ENCODE measurements at regions not wholly inside any gene's neighbourhood (a gene's known extent, or its start where the extent isn't known, plus 50 kb on each side); places are given as distances from the start of the nearest gene placed in this dataset.
A peak's percentile ranks its signal among the peaks of the same experiment; 100 is the strongest.

DNA sequence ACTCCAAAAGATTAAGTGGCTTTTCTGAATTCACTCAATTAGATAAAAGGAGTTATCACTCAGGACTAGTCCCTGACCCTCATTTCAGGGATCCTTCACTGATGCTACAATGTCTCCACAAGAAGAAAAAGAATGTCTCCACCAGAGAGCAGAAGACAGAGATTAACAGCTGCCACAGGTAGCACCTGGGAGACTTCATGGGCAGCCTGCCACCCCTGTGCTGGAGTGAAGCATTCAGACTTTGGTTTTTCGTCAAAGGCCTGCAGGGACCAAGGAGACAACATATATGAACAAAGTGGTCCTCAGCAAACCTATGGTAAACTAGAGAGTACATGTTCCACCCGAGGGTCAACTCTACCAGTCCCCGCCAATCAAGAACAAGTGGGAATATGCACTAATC is 197.0 kb upstream of the ACVR2A start:
- no peaks in the 10 kb centered on the region for H3K79me2 ChIP-seq (replicated peaks; ENCODE audit: insufficient read depth)
- H3K27me3 Mint-ChIP-seq (ENCODE audit: insufficient read depth, low read depth, poor library complexity) = no peaks in the 10 kb centered on the region
- peaks cover 7% of the 10 kb centered on the region; the same call in 1 of the 2 replicates for H3K9me2 ChIP-seq (ENCODE audit: insufficient read depth)
- peak overlapping the region; percentile 60; the same call in 1 of the 2 replicates for H2AFZ ChIP-seq
- peaks cover 35% of the 10 kb centered on the region for H3K4me1 ChIP-seq (ENCODE audit: insufficient read depth)
- 0 out of 2 replicates have a peak, but pooled peaks cover 2% of the 10 kb centered on the region for H3F3A ChIP-seq (replicated peaks; ENCODE audit: low read depth)
- no peak overlapping the region for H3K4me3 Mint-ChIP-seq
- TF ChIP-seq, protein P1, sequence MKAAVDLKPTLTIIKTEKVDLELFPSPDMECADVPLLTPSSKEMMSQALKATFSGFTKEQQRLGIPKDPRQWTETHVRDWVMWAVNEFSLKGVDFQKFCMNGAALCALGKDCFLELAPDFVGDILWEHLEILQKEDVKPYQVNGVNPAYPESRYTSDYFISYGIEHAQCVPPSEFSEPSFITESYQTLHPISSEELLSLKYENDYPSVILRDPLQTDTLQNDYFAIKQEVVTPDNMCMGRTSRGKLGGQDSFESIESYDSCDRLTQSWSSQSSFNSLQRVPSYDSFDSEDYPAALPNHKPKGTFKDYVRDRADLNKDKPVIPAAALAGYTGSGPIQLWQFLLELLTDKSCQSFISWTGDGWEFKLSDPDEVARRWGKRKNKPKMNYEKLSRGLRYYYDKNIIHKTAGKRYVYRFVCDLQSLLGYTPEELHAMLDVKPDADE (IDR thresholded peaks at IDR 0.05) = no peak
- no peak for TF ChIP-seq ZNF114 (CRISPR knock-in tag; IDR thresholded peaks at IDR 0.05)
- TF ChIP-seq, protein P2, sequence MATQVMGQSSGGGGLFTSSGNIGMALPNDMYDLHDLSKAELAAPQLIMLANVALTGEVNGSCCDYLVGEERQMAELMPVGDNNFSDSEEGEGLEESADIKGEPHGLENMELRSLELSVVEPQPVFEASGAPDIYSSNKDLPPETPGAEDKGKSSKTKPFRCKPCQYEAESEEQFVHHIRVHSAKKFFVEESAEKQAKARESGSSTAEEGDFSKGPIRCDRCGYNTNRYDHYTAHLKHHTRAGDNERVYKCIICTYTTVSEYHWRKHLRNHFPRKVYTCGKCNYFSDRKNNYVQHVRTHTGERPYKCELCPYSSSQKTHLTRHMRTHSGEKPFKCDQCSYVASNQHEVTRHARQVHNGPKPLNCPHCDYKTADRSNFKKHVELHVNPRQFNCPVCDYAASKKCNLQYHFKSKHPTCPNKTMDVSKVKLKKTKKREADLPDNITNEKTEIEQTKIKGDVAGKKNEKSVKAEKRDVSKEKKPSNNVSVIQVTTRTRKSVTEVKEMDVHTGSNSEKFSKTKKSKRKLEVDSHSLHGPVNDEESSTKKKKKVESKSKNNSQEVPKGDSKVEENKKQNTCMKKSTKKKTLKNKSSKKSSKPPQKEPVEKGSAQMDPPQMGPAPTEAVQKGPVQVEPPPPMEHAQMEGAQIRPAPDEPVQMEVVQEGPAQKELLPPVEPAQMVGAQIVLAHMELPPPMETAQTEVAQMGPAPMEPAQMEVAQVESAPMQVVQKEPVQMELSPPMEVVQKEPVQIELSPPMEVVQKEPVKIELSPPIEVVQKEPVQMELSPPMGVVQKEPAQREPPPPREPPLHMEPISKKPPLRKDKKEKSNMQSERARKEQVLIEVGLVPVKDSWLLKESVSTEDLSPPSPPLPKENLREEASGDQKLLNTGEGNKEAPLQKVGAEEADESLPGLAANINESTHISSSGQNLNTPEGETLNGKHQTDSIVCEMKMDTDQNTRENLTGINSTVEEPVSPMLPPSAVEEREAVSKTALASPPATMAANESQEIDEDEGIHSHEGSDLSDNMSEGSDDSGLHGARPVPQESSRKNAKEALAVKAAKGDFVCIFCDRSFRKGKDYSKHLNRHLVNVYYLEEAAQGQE (IDR thresholded peaks at IDR 0.05; ENCODE audit: unreplicated experiment) = no peak
- no peak for TF ChIP-seq CREB1 (CRISPR knock-in tag; IDR thresholded peaks at IDR 0.05; ENCODE audit: low read depth)
- no peak for TF ChIP-seq ZNF331 (CRISPR knock-in tag; IDR thresholded peaks at IDR 0.05; ENCODE audit: low read depth)
- no peak for TF ChIP-seq EZH2 (IDR thresholded peaks at IDR 0.05; ENCODE audit: low read depth, unreplicated experiment)
- no peak for TF ChIP-seq EZH2phosphoT487 (IDR thresholded peaks at IDR 0.05; ENCODE audit: unreplicated experiment)
- TF ChIP-seq, protein P3, sequence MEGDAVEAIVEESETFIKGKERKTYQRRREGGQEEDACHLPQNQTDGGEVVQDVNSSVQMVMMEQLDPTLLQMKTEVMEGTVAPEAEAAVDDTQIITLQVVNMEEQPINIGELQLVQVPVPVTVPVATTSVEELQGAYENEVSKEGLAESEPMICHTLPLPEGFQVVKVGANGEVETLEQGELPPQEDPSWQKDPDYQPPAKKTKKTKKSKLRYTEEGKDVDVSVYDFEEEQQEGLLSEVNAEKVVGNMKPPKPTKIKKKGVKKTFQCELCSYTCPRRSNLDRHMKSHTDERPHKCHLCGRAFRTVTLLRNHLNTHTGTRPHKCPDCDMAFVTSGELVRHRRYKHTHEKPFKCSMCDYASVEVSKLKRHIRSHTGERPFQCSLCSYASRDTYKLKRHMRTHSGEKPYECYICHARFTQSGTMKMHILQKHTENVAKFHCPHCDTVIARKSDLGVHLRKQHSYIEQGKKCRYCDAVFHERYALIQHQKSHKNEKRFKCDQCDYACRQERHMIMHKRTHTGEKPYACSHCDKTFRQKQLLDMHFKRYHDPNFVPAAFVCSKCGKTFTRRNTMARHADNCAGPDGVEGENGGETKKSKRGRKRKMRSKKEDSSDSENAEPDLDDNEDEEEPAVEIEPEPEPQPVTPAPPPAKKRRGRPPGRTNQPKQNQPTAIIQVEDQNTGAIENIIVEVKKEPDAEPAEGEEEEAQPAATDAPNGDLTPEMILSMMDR (conservative IDR thresholded peaks at IDR 0.05; ENCODE audit: low read depth in 2 of 2) = no peak
- TF ChIP-seq, protein P4, sequence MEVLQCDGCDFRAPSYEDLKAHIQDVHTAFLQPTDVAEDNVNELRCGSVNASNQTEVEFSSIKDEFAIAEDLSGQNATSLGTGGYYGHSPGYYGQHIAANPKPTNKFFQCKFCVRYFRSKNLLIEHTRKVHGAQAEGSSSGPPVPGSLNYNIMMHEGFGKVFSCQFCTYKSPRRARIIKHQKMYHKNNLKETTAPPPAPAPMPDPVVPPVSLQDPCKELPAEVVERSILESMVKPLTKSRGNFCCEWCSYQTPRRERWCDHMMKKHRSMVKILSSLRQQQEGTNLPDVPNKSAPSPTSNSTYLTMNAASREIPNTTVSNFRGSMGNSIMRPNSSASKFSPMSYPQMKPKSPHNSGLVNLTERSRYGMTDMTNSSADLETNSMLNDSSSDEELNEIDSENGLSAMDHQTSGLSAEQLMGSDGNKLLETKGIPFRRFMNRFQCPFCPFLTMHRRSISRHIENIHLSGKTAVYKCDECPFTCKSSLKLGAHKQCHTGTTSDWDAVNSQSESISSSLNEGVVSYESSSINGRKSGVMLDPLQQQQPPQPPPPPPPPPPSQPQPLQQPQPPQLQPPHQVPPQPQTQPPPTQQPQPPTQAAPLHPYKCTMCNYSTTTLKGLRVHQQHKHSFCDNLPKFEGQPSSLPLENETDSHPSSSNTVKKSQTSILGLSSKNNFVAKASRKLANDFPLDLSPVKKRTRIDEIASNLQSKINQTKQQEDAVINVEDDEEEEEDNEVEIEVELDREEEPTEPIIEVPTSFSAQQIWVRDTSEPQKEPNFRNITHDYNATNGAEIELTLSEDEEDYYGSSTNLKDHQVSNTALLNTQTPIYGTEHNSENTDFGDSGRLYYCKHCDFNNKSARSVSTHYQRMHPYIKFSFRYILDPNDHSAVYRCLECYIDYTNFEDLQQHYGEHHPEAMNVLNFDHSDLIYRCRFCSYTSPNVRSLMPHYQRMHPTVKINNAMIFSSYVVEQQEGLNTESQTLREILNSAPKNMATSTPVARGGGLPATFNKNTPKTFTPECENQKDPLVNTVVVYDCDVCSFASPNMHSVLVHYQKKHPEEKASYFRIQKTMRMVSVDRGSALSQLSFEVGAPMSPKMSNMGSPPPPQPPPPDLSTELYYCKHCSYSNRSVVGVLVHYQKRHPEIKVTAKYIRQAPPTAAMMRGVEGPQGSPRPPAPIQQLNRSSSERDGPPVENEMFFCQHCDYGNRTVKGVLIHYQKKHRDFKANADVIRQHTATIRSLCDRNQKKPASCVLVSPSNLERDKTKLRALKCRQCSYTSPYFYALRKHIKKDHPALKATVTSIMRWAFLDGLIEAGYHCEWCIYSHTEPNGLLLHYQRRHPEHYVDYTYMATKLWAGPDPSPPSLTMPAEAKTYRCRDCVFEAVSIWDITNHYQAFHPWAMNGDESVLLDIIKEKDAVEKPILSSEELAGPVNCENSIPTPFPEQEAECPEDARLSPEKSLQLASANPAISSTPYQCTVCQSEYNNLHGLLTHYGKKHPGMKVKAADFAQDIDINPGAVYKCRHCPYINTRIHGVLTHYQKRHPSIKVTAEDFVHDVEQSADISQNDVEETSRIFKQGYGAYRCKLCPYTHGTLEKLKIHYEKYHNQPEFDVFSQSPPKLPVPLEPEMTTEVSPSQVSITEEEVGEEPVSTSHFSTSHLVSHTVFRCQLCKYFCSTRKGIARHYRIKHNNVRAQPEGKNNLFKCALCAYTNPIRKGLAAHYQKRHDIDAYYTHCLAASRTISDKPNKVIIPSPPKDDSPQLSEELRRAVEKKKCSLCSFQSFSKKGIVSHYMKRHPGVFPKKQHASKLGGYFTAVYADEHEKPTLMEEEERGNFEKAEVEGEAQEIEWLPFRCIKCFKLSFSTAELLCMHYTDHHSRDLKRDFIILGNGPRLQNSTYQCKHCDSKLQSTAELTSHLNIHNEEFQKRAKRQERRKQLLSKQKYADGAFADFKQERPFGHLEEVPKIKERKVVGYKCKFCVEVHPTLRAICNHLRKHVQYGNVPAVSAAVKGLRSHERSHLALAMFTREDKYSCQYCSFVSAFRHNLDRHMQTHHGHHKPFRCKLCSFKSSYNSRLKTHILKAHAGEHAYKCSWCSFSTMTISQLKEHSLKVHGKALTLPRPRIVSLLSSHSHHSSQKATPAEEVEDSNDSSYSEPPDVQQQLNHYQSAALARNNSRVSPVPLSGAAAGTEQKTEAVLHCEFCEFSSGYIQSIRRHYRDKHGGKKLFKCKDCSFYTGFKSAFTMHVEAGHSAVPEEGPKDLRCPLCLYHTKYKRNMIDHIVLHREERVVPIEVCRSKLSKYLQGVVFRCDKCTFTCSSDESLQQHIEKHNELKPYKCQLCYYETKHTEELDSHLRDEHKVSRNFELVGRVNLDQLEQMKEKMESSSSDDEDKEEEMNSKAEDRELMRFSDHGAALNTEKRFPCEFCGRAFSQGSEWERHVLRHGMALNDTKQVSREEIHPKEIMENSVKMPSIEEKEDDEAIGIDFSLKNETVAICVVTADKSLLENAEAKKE (CRISPR knock-in tag; IDR thresholded peaks at IDR 0.05) = no peak
- TF ChIP-seq NANOG (IDR thresholded peaks at IDR 0.05; ENCODE audit: borderline replicate concordance) = no peak
- no peak for TF ChIP-seq JUNB (IDR thresholded peaks at IDR 0.05; ENCODE audit: unreplicated experiment)
- TF ChIP-seq STAT1 (IDR thresholded peaks at IDR 0.05; ENCODE audit: unreplicated experiment) = no peak
- no peak for TF ChIP-seq POLR2AphosphoS5 (IDR thresholded peaks at IDR 0.05; ENCODE audit: low read depth)
- no peaks in the 10 kb centered on the region for H3K27me3 ChIP-seq (ENCODE audit: insufficient read depth)
- H3K4me2 ChIP-seq = peak overlapping the region; percentile 59; the same call in 1 of the 2 replicates
- no peak for ATAC-seq
- peaks cover 38% of the 10 kb centered on the region for H3K4me1 Mint-ChIP-seq
- H3K36me3 Mint-ChIP-seq (ENCODE audit: low read depth) = no peaks in the 10 kb centered on the region
- no peaks in the 10 kb centered on the region for H3K9me3 Mint-ChIP-seq
- H3K27ac ChIP-seq (ENCODE audit: low read depth) = peak overlapping the region; percentile 70; the same call in 1 of the 2 replicates
- no peaks in the 10 kb centered on the region for H3K36me3 ChIP-seq (ENCODE audit: insufficient read depth)
- no peak overlapping the region for H3K4me3 ChIP-seq
- DNase-seq (ENCODE audit: low spot score) = no peak
- H3K27ac Mint-ChIP-seq = peak overlapping the region; percentile 21; the same call in 1 of the 2 replicates
- H4K20me1 ChIP-seq (replicated peaks; ENCODE audit: insufficient read depth) = no peaks in the 10 kb centered on the region

Data from GM23338 (cell line).